Lung microvascular endothelial cell (primary cell): ENCODE measurements at regions not wholly inside any gene's neighbourhood (a gene's known extent, or its start where the extent isn't known, plus 50 kb on each side); places are given as distances from the start of the nearest gene placed in this dataset.
A peak's percentile ranks its signal among the peaks of the same experiment; 100 is the strongest.
"Not testable (repeated sequence)": the region's sequence is repeated elsewhere in the genome, so short reads cannot be mapped to it uniquely, and the experiment has no call there.

Source experiments
- DNase-seq, 2 donors: peaks; one replicate each; pipeline versions ENCODE4 v3.0.0 to v3.0.0-alpha.2; 2010; ENCODE audit warnings: low read depth in 2 of 2

GRCh38 chr2:111495636-111496035, 374.9 kb downstream of the BCL2L11 start:
- not testable (repeated sequence) for DNase-seq

GRCh38 chr2:111496176-111496575, 375.5 kb downstream of the BCL2L11 start:
- peak in 1 of 2 donors; percentile 52 for DNase-seq

- DNase-seq = peak in 1 of 2 donors; percentile 69
Measured at GRCh38 chr2:111496860-111497259, 376.1 kb downstream of the BCL2L11 start.

- peak in 1 of 2 donors; percentile 63 for DNase-seq
Measured at GRCh38 chr2:111497270-111497669, 376.6 kb downstream of the BCL2L11 start.

- DNase-seq = not testable (repeated sequence)
Measured at GRCh38 chr2:111500536-111501062, 379.9 kb downstream of the BCL2L11 start.

GRCh38 chr2:111503844-111504570, 380.0 kb downstream of the ANAPC1 start:
- DNase-seq = not testable (repeated sequence)

- DNase-seq = not testable (repeated sequence)
Measured at GRCh38 chr2:111504571-111504942, 379.4 kb downstream of the ANAPC1 start.

- not testable (repeated sequence) for DNase-seq
Measured at GRCh38 chr2:111505267-111505666, 378.7 kb downstream of the ANAPC1 start.

- DNase-seq = not testable (repeated sequence)
Measured at GRCh38 chr2:111506936-111507335, 377.1 kb downstream of the ANAPC1 start.

- not testable (repeated sequence) for DNase-seq
Measured at GRCh38 chr2:111509225-111509869, 374.6 kb downstream of the ANAPC1 start.

GRCh38 chr2:111510384-111510783, 373.6 kb downstream of the ANAPC1 start:
- DNase-seq = not testable (repeated sequence)

GRCh38 chr2:111511062-111511461, 372.9 kb downstream of the ANAPC1 start:
- not testable (repeated sequence) for DNase-seq

GRCh38 chr2:111512378-111512777, 371.6 kb downstream of the ANAPC1 start:
- not testable (repeated sequence) for DNase-seq

GRCh38 chr2:111514138-111514537, 369.9 kb downstream of the ANAPC1 start:
- DNase-seq = not testable (repeated sequence)

- DNase-seq = not testable (repeated sequence)
Measured at GRCh38 chr2:111517050-111517720, 366.8 kb downstream of the ANAPC1 start.

- DNase-seq = not testable (repeated sequence)
Measured at GRCh38 chr2:111517721-111518053, 366.3 kb downstream of the ANAPC1 start.

- no peak for DNase-seq
Measured at GRCh38 chr2:111519071-111519470, 364.9 kb downstream of the ANAPC1 start.

- DNase-seq = no peak
Measured at GRCh38 chr2:111522231-111522768, 361.7 kb downstream of the ANAPC1 start.

- no peak for DNase-seq
Measured at GRCh38 chr2:111523009-111523408, 361.0 kb downstream of the ANAPC1 start.

GRCh38 chr2:111525026-111525425, 359.0 kb downstream of the ANAPC1 start:
- DNase-seq = not testable (repeated sequence)

GRCh38 chr2:111526041-111526639, 357.9 kb downstream of the ANAPC1 start:
- DNase-seq = not testable (repeated sequence)
